Skeletal muscle tissue (tissue), 3 donors: ENCODE measurements at regions not wholly inside any gene's neighbourhood (a gene's known extent, or its start where the extent isn't known, plus 50 kb on each side); places are given as distances from the start of the nearest gene placed in this dataset.

Experiments
- H3K27ac ChIP-seq: one replicate; pipeline ENCODE4 v1.7.0; 2013; ENCODE audit warnings: mild to moderate bottlenecking, low read depth, low read length, inconsistent platforms
- H3K27me3 ChIP-seq, 3 donors: one replicate each; pipeline ENCODE4 v1.7.0; 2013; ENCODE audit warnings: low read length in 3 of 3; ENCODE audit not compliant: control insufficient read depth in 3 of 3, insufficient read depth in 3 of 3
- H3K36me3 ChIP-seq, 3 donors: one replicate each; pipeline ENCODE4 v1.7.0; 2013; ENCODE audit warnings: low read length in 3 of 3; ENCODE audit not compliant: control insufficient read depth in 3 of 3, insufficient read depth in 3 of 3
- H3K4me1 ChIP-seq, 3 donors: one replicate each; pipeline ENCODE4 v1.7.0; 2013; ENCODE audit warnings: low read length in 3 of 3, mild to moderate bottlenecking in 3 of 3; ENCODE audit not compliant: control insufficient read depth in 3 of 3, insufficient read depth in 3 of 3
- H3K4me3 ChIP-seq, 3 donors: one replicate each; pipeline ENCODE4 v1.7.0; 2013; ENCODE audit warnings: low read length in 3 of 3
- H3K9ac ChIP-seq, 3 donors: one replicate each; pipeline ENCODE4 v1.7.0; 2013; ENCODE audit warnings: low read length in 3 of 3, mild to moderate bottlenecking in 3 of 3, moderate library complexity in 2 of 3, low read depth in 1 of 3
- H3K9me3 ChIP-seq, 3 donors: one replicate each; pipeline ENCODE4 v1.7.0; 2013; ENCODE audit warnings: low read length in 3 of 3; ENCODE audit not compliant: control insufficient read depth in 3 of 3
- donor health status: Osteomylitis.

GRCh38 chr13:79778741-79779460 lies 297.9 kb downstream of the NDFIP2 start:
- Histone ChIP-seq H3K4me3 (no peak overlapping the region), H3K27ac (no peak overlapping the region), H3K9ac (no peak overlapping the region), H3K9me3 (no peaks in the 10 kb centered on the region), H3K36me3 (no peaks in the 10 kb centered on the region), H3K4me1 (peaks cover 4 to 13% (median 12%) of the 10 kb centered on the region in 3 donors), H3K27me3 (no peaks in the 10 kb centered on the region)

- H3K36me3 ChIP-seq = no peaks in the 10 kb centered on the region
- H3K4me1 ChIP-seq = peaks cover 2 to 12% (median 6%) of the 10 kb centered on the region in 3 donors
- H3K4me3 ChIP-seq = no peak overlapping the region
- H3K27ac ChIP-seq = no peak overlapping the region
- H3K27me3 ChIP-seq = no peaks in the 10 kb centered on the region
- H3K9me3 ChIP-seq = no peaks in the 10 kb centered on the region
- H3K9ac ChIP-seq = no peak overlapping the region
Measured at GRCh38 chr13:79777504-79777903, 296.5 kb downstream of the NDFIP2 start.

DNA sequence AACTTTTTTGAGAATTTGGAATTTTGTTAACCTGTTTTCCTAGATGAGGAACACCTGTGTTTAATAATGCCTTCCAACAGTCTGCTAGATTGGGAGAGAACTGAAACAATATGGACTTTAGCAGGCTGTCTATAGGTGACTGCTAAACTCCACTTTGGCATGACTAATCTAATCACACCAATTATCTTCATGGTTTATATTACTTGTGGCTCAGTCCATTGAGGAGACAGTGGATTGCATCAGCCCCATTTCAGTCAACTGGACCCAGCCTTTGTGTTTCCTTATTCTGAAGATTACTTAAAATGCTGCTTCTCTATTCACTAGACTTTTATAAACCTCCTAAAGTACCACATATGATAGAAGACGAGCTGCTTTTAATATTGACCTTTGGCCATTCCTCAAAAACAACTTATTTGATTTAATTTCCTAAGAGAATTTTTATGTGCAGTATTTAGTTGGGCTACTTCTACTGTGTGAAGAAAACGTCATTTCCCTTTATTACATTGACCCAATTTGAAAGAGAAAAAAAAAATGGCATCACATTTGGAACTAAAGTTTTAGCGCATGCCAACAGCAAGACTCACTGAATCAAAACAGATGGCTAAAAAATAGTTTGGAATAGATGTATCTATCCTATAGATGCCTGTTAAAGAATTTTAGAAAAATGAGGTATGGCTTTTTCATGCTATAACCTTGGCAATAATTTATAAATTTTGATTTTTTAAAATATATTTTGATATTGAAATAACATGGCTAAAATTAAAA lies 295.8 kb downstream of the NDFIP2 start:
- H3K36me3 ChIP-seq = no peaks in the 10 kb centered on the region
- peaks cover 2 to 12% (median 5%) of the 10 kb centered on the region in 3 donors for H3K4me1 ChIP-seq
- H3K27ac ChIP-seq = no peak overlapping the region
- no peak overlapping the region for H3K9ac ChIP-seq
- no peaks in the 10 kb centered on the region for H3K9me3 ChIP-seq
- H3K4me3 ChIP-seq = no peak overlapping the region
- no peaks in the 10 kb centered on the region for H3K27me3 ChIP-seq

DNA sequence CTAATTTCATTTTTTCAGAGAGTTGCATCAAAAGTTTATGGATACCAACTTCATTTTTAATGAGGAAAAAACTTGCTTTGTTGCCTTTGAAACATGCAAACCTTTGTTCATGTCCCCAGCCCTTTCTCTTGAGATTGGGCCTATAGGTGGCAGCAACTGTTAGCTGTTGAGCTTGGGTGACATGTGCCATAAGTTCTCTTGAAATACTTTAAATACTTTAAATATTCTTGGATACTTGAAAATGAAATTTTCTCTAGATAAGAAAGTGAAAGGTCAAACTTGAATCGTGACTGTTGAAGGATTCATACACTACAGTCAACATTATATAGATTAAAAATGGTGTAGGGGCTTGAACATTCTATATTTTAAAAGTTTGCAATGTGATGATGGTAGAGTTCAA lies 294.9 kb downstream of the NDFIP2 start:
- no peaks in the 10 kb centered on the region for H3K36me3 ChIP-seq
- no peak overlapping the region for H3K4me3 ChIP-seq
- no peak overlapping the region for H3K27ac ChIP-seq

GRCh38 chr13:79772811-79773210 lies 291.9 kb downstream of the NDFIP2 start:
- Histone ChIP-seq H3K27me3 (no peaks in the 10 kb centered on the region), H3K27ac (no peak overlapping the region), H3K4me1 (no peaks in the 10 kb centered on the region), H3K9ac (no peak overlapping the region), H3K36me3 (no peaks in the 10 kb centered on the region), H3K4me3 (no peak overlapping the region), H3K9me3 (no peaks in the 10 kb centered on the region)

More for the DNA sequence above, 294.9 kb downstream of the NDFIP2 start:
- H3K4me1 ChIP-seq = peaks cover 2 to 12% (median 5%) of the 10 kb centered on the region in 3 donors
- no peak overlapping the region for H3K9ac ChIP-seq
- no peaks in the 10 kb centered on the region for H3K9me3 ChIP-seq
- no peaks in the 10 kb centered on the region for H3K27me3 ChIP-seq

- Histone ChIP-seq H3K4me1 (no peaks in the 10 kb centered on the region), H3K27ac (no peak overlapping the region), H3K27me3 (no peaks in the 10 kb centered on the region), H3K9ac (no peak overlapping the region), H3K9me3 (no peaks in the 10 kb centered on the region), H3K36me3 (no peaks in the 10 kb centered on the region), H3K4me3 (no peak overlapping the region)
Measured at GRCh38 chr13:79771493-79771892, 290.5 kb downstream of the NDFIP2 start.

DNA sequence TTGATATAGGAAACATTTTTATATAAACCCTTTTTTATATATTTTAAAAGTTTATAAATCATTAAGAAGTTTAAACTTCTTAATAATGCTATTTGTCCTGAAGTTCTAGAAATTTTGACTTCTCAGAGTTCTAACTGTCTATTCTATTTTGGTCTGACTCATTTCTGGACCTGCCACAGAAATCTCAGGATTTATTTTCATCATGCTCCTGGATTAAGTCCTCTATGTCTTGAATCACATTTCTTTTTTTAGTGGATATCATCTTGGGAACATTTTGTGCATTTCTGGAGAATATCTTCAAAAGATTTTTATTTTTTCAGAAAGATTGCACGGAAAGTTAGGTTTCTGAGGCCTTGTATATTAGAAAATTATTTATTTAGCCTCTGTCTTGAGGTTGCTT lies 289.1 kb downstream of the NDFIP2 start:
- Histone ChIP-seq H3K27me3 (no peaks in the 10 kb centered on the region), H3K9ac (no peak overlapping the region), H3K4me1 (no peaks in the 10 kb centered on the region), H3K27ac (no peak overlapping the region), H3K9me3 (no peaks in the 10 kb centered on the region), H3K4me3 (no peak overlapping the region), H3K36me3 (no peaks in the 10 kb centered on the region)

DNA sequence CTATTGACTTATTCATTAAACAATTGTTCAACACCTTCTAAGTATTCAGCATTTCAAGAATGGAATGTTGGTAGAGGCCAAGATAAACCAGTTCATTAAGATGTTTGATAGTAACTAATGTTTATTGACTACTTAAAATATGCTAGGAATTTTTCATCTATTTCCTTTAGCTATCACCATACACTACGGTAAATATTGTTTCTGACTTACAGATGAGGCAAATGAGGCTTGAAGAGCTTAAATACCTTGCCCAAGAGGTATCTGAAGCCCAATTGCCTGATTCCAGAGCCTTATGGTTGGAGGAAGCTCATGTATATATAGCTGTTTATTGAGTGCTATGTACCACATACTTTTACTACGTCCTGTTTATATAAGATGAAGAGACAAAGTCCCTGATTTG lies 286.2 kb downstream of the NDFIP2 start:
- no peaks in the 10 kb centered on the region for H3K27me3 ChIP-seq
- no peaks in the 10 kb centered on the region for H3K4me1 ChIP-seq
- H3K4me3 ChIP-seq = no peak overlapping the region
- H3K36me3 ChIP-seq = no peaks in the 10 kb centered on the region
- no peaks in the 10 kb centered on the region for H3K9me3 ChIP-seq
- H3K9ac ChIP-seq = no peak overlapping the region
- H3K27ac ChIP-seq = no peak overlapping the region

- H3K9ac ChIP-seq = no peak overlapping the region
- no peaks in the 10 kb centered on the region for H3K27me3 ChIP-seq
- no peaks in the 10 kb centered on the region for H3K9me3 ChIP-seq
- no peak overlapping the region for H3K4me3 ChIP-seq
- H3K27ac ChIP-seq = no peak overlapping the region
- H3K36me3 ChIP-seq = no peaks in the 10 kb centered on the region
- no peaks in the 10 kb centered on the region for H3K4me1 ChIP-seq
Measured at GRCh38 chr13:79765331-79765730, 284.4 kb downstream of the NDFIP2 start.

GRCh38 chr13:79749984-79750551 lies 269.1 kb downstream of the NDFIP2 start:
- no peak overlapping the region for H3K9ac ChIP-seq
- no peaks in the 10 kb centered on the region for H3K36me3 ChIP-seq
- no peaks in the 10 kb centered on the region for H3K9me3 ChIP-seq
- H3K27me3 ChIP-seq = no peaks in the 10 kb centered on the region
- H3K4me3 ChIP-seq = no peak overlapping the region
- peaks cover 6 to 13% (median 11%) of the 10 kb centered on the region in 3 donors for H3K4me1 ChIP-seq
- no peak overlapping the region for H3K27ac ChIP-seq
